GM12875 (cell line): ENCODE measurements at regions not wholly inside any gene's neighbourhood (a gene's known extent, or its start where the extent isn't known, plus 50 kb on each side); places are given as distances from the start of the nearest gene placed in this dataset.

Source experiments
- H3K4me3 ChIP-seq: one replicate; pipeline ENCODE4 v1.5.1; 2011; ENCODE audit warnings: low read depth, low read length, control low read depth
- CTCF ChIP-seq: IDR thresholded peaks from 2 replicates; pipeline ENCODE4 v1.5.1; 2011; ENCODE audit warnings: low read depth, mild to moderate bottlenecking, control low read depth, inconsistent platforms, low read length, moderate library complexity, borderline replicate concordance; ENCODE audit not compliant: insufficient read depth

DNA sequence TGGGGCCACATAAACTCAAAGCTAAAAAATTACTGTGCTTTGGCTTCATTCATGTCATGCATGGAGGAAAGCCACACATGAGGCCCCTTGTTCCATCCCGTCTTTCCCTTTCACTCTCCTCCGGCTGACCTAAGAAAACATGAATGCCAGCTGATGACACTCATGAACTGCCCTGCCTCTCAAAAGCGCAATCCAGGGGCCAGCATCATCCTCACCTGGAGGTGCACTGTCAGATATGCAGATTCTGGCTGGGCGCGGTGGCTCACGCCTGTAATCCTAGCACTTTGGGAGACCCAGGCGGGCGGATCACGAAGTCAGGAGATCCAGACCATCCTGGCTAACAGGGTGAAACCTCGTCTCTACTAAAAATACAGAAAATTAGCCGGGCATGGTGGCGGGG lies 116.1 kb upstream of the FOXN3 start:
- H3K4me3 ChIP-seq: no peak overlapping the region
- TF ChIP-seq CTCF: no peak

- H3K4me3 ChIP-seq: no peak overlapping the region
- no peak for TF ChIP-seq CTCF
These were observed 114.8 kb upstream of the FOXN3 start for GRCh38 chr14:89531661-89532335.

- TF ChIP-seq CTCF: no peak
- no peak overlapping the region for H3K4me3 ChIP-seq
These were observed 108.1 kb upstream of the FOXN3 start for GRCh38 chr14:89524990-89525667.

GRCh38 chr14:89524412-89524811 lies 107.4 kb upstream of the FOXN3 start:
- no peak overlapping the region for H3K4me3 ChIP-seq
- TF ChIP-seq CTCF: no peak

DNA sequence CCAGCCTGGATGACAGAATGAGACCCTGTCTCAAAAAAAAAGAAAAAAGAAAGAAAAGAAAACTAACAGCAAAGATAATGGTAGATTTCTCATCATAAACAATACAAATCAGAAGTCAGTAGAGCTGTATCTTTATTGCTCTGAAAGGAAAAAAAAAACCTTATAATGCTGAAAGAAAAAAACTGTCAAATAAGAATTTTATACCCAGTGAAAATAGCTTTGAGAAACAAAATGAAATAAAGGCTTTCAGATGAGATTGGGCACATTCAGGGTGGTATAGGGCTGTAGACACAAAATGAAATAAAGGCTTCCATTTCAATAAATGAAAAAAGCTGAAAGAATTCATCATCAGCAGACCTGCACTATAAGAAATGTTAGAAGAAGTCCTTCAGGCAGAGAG lies 105.0 kb upstream of the FOXN3 start:
- no peak overlapping the region for H3K4me3 ChIP-seq
- TF ChIP-seq CTCF: no peak

DNA sequence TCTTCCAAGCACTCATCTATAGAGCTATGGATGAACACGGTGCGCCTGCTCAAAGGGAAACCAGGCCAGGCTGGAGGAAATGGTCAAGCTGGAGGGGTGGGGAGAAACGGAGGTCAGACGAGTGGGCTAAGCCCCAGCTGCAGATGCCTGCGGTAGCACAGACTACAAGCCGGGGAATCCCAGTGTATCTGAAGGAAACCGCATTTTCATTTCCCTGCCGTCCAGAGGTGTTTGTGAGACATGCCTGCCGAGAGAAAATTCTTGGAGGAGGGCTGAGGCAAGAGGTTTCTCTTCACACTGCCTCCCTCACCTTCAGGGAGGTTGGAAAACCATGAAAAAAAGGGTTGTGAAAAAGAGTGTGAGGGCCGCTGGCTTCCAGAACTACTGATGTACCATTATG lies 102.0 kb upstream of the FOXN3 start:
- TF ChIP-seq CTCF: no peak
- no peak overlapping the region for H3K4me3 ChIP-seq

DNA sequence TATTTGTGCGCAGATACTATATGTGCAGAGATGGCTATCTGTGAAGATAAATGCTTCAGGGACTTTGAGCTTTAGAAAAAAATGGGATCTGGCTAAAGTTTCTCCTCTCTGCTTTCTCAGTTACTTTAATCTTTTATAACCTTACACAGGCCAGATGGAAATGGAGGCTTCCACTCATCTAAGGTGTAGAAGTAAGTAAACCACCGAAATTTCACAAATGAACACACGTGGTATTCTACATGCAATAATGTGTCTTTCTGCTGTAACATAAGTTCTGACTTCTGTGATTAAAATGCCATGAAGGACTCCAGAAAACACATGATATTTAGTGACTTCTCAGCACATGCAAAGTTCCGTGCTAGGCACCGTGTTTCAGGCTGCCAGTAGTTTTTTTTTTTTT lies 99.1 kb upstream of the FOXN3 start:
- no peak for TF ChIP-seq CTCF
- no peak overlapping the region for H3K4me3 ChIP-seq
